ENCODE measurements at regions not wholly inside any gene's neighbourhood (a gene's known extent, or its start where the extent isn't known, plus 50 kb on each side); places are given as distances from the start of the nearest gene placed in this dataset.
A peak's percentile ranks its signal among the peaks of the same experiment; 100 is the strongest.

DNA sequence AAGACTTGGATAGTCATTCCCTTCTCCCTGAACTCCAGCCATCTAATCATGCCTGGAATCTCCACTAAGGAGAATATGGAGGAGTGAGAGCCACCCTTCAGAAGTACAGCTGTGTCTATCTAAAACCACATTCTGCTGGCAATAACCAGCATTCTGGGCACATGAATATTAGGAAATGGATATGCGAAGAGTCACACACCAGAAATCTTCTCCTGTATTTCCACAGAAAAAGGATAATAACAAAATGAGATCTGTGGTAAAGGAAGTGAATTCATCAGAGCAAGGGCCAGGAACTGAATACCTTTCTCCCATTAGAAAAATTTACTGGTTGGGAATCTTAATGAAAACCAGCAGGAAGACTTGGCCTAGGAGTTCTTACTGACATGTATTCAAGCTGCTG is 218.8 kb downstream of the SCG2 start:
- no peak overlapping the region for H2AK5ac ChIP-seq (ENCODE audit: low read depth, low read length)
- no peaks in the 10 kb centered on the region for H3K79me2 ChIP-seq (ENCODE audit: control insufficient read depth in 1 of 2, insufficient read depth in 2 of 2, low read length in 2 of 2)
- DNase-seq (ENCODE audit: low read depth in 1 of 2, low spot score in 2 of 2) (no peak), FAIRE-seq (no peak)
- H3K27me3 ChIP-seq (replicated peaks in 1 of 4; ENCODE audit: control insufficient read depth in 3 of 4, extremely low read depth in 1 of 4, insufficient read depth in 3 of 4, low read length in 3 of 4) = no peaks in the 10 kb centered on the region
- no peak overlapping the region for H3K14ac ChIP-seq (ENCODE audit: insufficient read length)
- H4K91ac ChIP-seq (replicated peaks; ENCODE audit: insufficient read length, low read length) = no peak overlapping the region
- H2BK20ac ChIP-seq (ENCODE audit: low read length) = no peak overlapping the region
- no peak overlapping the region for H3K56ac ChIP-seq (replicated peaks; ENCODE audit: insufficient read length, low read depth, low read length)
- H2AFZ ChIP-seq (ENCODE audit: low read length) = peak overlapping the region; percentile 33; the same call in 1 of the 2 replicates
- ChIA-PET CTCF (ENCODE audit: partially characterized antibody) (no interaction called here), POLR2A (ENCODE audit: partially characterized antibody) (no interaction called here)
- no peaks in the 10 kb centered on the region for H3K9me3 ChIP-seq (ENCODE audit: insufficient read depth in 2 of 2, low read depth in 1 of 2, low read length in 1 of 2)
- H3K9ac ChIP-seq (replicated peaks in 1 of 4; ENCODE audit: extremely low read depth in 1 of 4, low read depth in 3 of 4, low read length in 3 of 4) = no peak overlapping the region
- H3K18ac ChIP-seq (ENCODE audit: extremely low read depth, low read length) = no peak overlapping the region
- no peaks in the 10 kb centered on the region for H3K36me3 ChIP-seq (ENCODE audit: control insufficient read depth in 2 of 4, insufficient read depth in 4 of 4, low read length in 3 of 4)
- H3K23ac ChIP-seq (ENCODE audit: insufficient read length) = no peak overlapping the region
- 100% methylated on average over 1 of the region's 1 CpG; no CpG with 5 or more reads in 1 of the 2 experiments for WGBS, 2 experiments (ENCODE audit: extremely low coverage in 1 of 2, insufficient coverage in 1 of 2, insufficient read length in 1 of 2, insufficient replicate concordance in 2 of 2, low coverage in 1 of 2, low lambda C conversion rate in 2 of 2, missing lambda C conversion rate in 1 of 2)
- H3K27ac ChIP-seq (ENCODE audit: low read depth, low read length) = no peak overlapping the region
- no peak overlapping the region for H4K8ac ChIP-seq (ENCODE audit: extremely low read depth, insufficient read depth, low read length)
- H2BK120ac ChIP-seq (replicated peaks; ENCODE audit: low read depth, low read length) = no peak overlapping the region
- no peak for TF ChIP-seq POLR2A (IDR thresholded peaks at IDR 0.05; ENCODE audit: control extremely low read depth in 1 of 2, low read depth in 2 of 2, low read length in 2 of 2)
- TF ChIP-seq TAF7 (optimal IDR thresholded peaks at IDR 0.05; ENCODE audit: borderline replicate concordance, low read depth, low read length) = no peak
- no peak for TF ChIP-seq MAFK (IDR thresholded peaks at IDR 0.05; ENCODE audit: low read depth, low read length)
- TF ChIP-seq, protein P1, sequence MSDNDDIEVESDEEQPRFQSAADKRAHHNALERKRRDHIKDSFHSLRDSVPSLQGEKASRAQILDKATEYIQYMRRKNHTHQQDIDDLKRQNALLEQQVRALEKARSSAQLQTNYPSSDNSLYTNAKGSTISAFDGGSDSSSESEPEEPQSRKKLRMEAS (IDR thresholded peaks at IDR 0.05) = no peak
- no peak for TF ChIP-seq CBX5 (IDR thresholded peaks at IDR 0.05; ENCODE audit: low read depth, low read length)
- no peak for TF ChIP-seq GTF2F1 (IDR thresholded peaks at IDR 0.05; ENCODE audit: borderline replicate concordance, low read depth, low read length)
- TF ChIP-seq CTBP2 (IDR thresholded peaks at IDR 0.05; ENCODE audit: borderline replicate concordance, insufficient read depth, insufficient read length, low read length) = no peak
- TF ChIP-seq SIRT6 (IDR thresholded peaks at IDR 0.05; ENCODE audit: low read length) = no peak
- TF ChIP-seq PHF8 (conservative IDR thresholded peaks at IDR 0.05; ENCODE audit: low read depth, low read length) = no peak
- TF ChIP-seq SAP30 (IDR thresholded peaks at IDR 0.05; ENCODE audit: insufficient read depth, insufficient replicate concordance, low read length) = no peak
- no peak for TF ChIP-seq GABPA (IDR thresholded peaks at IDR 0.05; ENCODE audit: borderline replicate concordance, insufficient read depth, low read length)
- no peak for TF ChIP-seq BRCA1 (IDR thresholded peaks at IDR 0.05; ENCODE audit: low read depth, low read length)
- TF ChIP-seq BACH1 (IDR thresholded peaks at IDR 0.05; ENCODE audit: low read length) = no peak
- TF ChIP-seq RXRA (IDR thresholded peaks at IDR 0.05; ENCODE audit: insufficient read depth, low read depth, low read length) = no peak
- TF ChIP-seq SUZ12 (IDR thresholded peaks at IDR 0.05; ENCODE audit: low read length) = no peak
- no peak overlapping the region for H2BK15ac ChIP-seq (ENCODE audit: low read length)
- H3K23me2 ChIP-seq (ENCODE audit: low read depth, low read length) = no peaks in the 10 kb centered on the region
- no peak overlapping the region for H3K4me2 ChIP-seq (ENCODE audit: insufficient read depth in 1 of 2, low read depth in 2 of 2, low read length in 2 of 2)
- no peaks in the 10 kb centered on the region for H3K4me1 ChIP-seq (replicated peaks in 1 of 4; ENCODE audit: control insufficient read depth in 3 of 4, insufficient read depth in 4 of 4, low read length in 3 of 4)
- H3K4ac ChIP-seq (replicated peaks; ENCODE audit: insufficient read length, low read depth, low read length) = no peak overlapping the region
- H4K5ac ChIP-seq (ENCODE audit: insufficient read length, low read depth, low read length) = no peak overlapping the region
- no peak overlapping the region for H2BK5ac ChIP-seq (ENCODE audit: low read depth, low read length)
- no peak overlapping the region for H3K4me3 ChIP-seq (ENCODE audit: extremely low read depth in 1 of 4, insufficient read depth in 2 of 4, low read depth in 3 of 4, low read length in 4 of 4)
- no peak overlapping the region for H2BK12ac ChIP-seq (ENCODE audit: low read depth, low read length)
- no peaks in the 10 kb centered on the region for H4K20me1 ChIP-seq (replicated peaks in 1 of 2; ENCODE audit: control insufficient read depth in 1 of 2, insufficient read depth in 2 of 2, low read length in 2 of 2)
- H3K79me1 ChIP-seq (ENCODE audit: low read depth, low read length) = no peaks in the 10 kb centered on the region

All from H1 (cell line).